ENCODE measurements at regions not wholly inside any gene's neighbourhood (a gene's known extent, or its start where the extent isn't known, plus 50 kb on each side); places are given as distances from the start of the nearest gene placed in this dataset.

DNA sequence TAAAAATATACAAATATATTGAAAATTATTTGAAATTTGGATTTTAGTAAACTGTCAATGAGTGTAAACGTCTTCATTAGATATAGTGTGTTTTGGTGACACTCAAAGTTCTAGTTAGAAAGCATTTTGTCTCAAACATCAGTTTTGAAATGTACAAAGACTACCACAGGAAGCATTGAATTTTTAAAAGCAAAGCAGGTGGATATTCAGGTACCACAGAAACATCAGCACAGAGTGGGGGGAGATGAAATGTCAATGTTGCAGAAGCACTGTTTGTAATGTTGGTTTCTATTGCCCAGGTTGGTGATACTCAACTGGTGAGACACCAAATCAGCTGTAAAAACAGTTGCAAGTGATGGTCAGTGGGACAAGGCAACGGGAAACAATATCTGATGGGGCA is 136.5 kb upstream of the ITGA4 start:
- TF ChIP-seq EZH2 (IDR thresholded peaks at IDR 0.05; ENCODE audit: borderline replicate concordance): no peak
- TF ChIP-seq, protein P1, sequence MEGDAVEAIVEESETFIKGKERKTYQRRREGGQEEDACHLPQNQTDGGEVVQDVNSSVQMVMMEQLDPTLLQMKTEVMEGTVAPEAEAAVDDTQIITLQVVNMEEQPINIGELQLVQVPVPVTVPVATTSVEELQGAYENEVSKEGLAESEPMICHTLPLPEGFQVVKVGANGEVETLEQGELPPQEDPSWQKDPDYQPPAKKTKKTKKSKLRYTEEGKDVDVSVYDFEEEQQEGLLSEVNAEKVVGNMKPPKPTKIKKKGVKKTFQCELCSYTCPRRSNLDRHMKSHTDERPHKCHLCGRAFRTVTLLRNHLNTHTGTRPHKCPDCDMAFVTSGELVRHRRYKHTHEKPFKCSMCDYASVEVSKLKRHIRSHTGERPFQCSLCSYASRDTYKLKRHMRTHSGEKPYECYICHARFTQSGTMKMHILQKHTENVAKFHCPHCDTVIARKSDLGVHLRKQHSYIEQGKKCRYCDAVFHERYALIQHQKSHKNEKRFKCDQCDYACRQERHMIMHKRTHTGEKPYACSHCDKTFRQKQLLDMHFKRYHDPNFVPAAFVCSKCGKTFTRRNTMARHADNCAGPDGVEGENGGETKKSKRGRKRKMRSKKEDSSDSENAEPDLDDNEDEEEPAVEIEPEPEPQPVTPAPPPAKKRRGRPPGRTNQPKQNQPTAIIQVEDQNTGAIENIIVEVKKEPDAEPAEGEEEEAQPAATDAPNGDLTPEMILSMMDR (IDR thresholded peaks at IDR 0.05; ENCODE audit: poor library complexity): no peak
- no peak for TF ChIP-seq EZH2phosphoT487 (IDR thresholded peaks at IDR 0.05; ENCODE audit: low read depth, severe bottlenecking, unreplicated experiment)

All from hepatocyte (in vitro differentiated cells).